Heart right ventricle (tissue), 16 donors: ENCODE measurements at regions not wholly inside any gene's neighbourhood (a gene's known extent, or its start where the extent isn't known, plus 50 kb on each side); places are given as distances from the start of the nearest gene placed in this dataset.
"Not testable (repeated sequence)": the region's sequence is repeated elsewhere in the genome, so short reads cannot be mapped to it uniquely, and the experiment has no call there.

Experiments used
- ATAC-seq, 8 donors: fragments of 200-7000 bp; cut with Tn5 transposase; one replicate each; pipeline ENCODE4 v1.9.1; 2020; ENCODE audit warnings: mild to moderate bottlenecking in 8 of 8, moderate library complexity in 8 of 8, moderate number of reproducible peaks in 1 of 8
- DNase-seq, 2 donors: peaks; one replicate each; pipeline ENCODE4 v3.0.0-alpha.2; 2020
- H3K27ac ChIP-seq, 10 donors: fragments of 200-600 bp; sonication (generic) in 2 of 10; one replicate each; pipeline versions ENCODE4 v1.5.0 to v1.8.0; 2020 to 2022; ENCODE audit warnings: mild to moderate bottlenecking in 3 of 10
- H3K27me3 ChIP-seq, 7 donors: fragments of 200-600 bp; one replicate each; pipeline ENCODE4 v1.8.0; 2021 to 2022; ENCODE audit warnings: mild to moderate bottlenecking in 2 of 7
- H3K36me3 ChIP-seq, 9 donors: fragments of 200-600 bp; sonication (generic) in 1 of 9; one replicate each; pipeline versions ENCODE4 v1.5.0 to v1.8.0; 2020 to 2022; ENCODE audit warnings: mild to moderate bottlenecking in 2 of 9
- H3K4me1 ChIP-seq, 9 donors: fragments of 200-600 bp; sonication (generic) in 1 of 9; one replicate each; pipeline versions ENCODE4 v1.5.0 to v1.8.0; 2020 to 2022; ENCODE audit warnings: mild to moderate bottlenecking in 4 of 9
- H3K4me3 ChIP-seq, 10 donors: fragments of 200-600 bp; sonication (generic) in 2 of 10; one replicate each; pipeline versions ENCODE4 v1.5.0 to v1.8.0; 2020 to 2022; ENCODE audit warnings: mild to moderate bottlenecking in 7 of 10, moderate library complexity in 2 of 10
- H3K9me3 ChIP-seq, 11 donors: fragments of 200-600 bp in 10 of 11; sonication (generic) in 2 of 11; one replicate each; pipeline versions ENCODE4 v1.5.0 to v1.8.0; 2013 to 2022; ENCODE audit warnings: mild to moderate bottlenecking in 2 of 11, control low read depth in 1 of 11, moderate library complexity in 1 of 11
- WGBS, 2 donors: extraction: QIAGEN DNeasy Blood & Tissue Kit; methylation state at CpG; one replicate each; pipeline ENCODE4 v1.1.7; 2013; ENCODE audit warnings: inconsistent platforms in 1 of 2; 5-methylcytosine and 5-hydroxymethylcytosine counted together
- intact Hi-C, 10 donors: fragments of 100-400 bp; cut with DNase I; formaldehyde crosslinking; loops; one replicate each; pipeline versions ENCODE4 v1.11.1 to v1.14.2; 2022
- TF ChIP-seq, protein P1 (sequence below), 9 donors: fragments of 200-600 bp; sonication (generic) in 2 of 9; IDR thresholded peaks; one replicate each; pipeline versions ENCODE4 v1.5.0 to v1.8.0; 2021 to 2022; ENCODE audit warnings: antibody characterized with exemption in 9 of 9, mild to moderate bottlenecking in 5 of 9, moderate library complexity in 1 of 9
- donor health status: Arrhythmogenic right ventricular cardiomyopathy.
- donor health status: ischemic (EF 13 %, LVEDD 7.1; RV severe dilation, severe dysfunction).
- donor health status: healthy with polysubstance abuse.
- donor health status: DM: no; HTN: yes; CAD: no.
- donor health status: DM: no; HTN: no; CAD: no.
- donor health status: ischemic (EF 25% LVEDD 6.9; RV normal size, moderate dysfunction).
- donor health status: ischemic (EF 25% LVEDD 5.7; RV mildly dilated, moderate dysfunction).
- donor health status: healthy.
- donor health status: DM: yes; HTN: yes; CAD: no.
- donor health status: Ischemic cardiomyopathy.
- donor health status: ischemic (EF 35%, LVEDD 5.7; RV mildly dilated, moderate dysfunction).
- donor health status: nonischemic (EF 11% LVEDD 7.7; RV severe dilation, severe dysfunction).
- donor health status: DM: yes; HTN: yes; CAD: no.
- donor health status: PGD.
- donor health status: ischemic (EF 29% LVEDD 5.4; RV normal size, mild dysfunction).
- donor health status: nonischemic (EF 23%, LVEDD 6.1; RV moderate dilation, normal function).

- Histone ChIP-seq H3K36me3 (no peaks in the 10 kb centered on the region), H3K9me3 (peaks cover 0 to 4% (median 0%) of the 10 kb centered on the region in 11 donors), H3K4me3 (no peak overlapping the region), H3K27me3 (no peaks in the 10 kb centered on the region), H3K4me1 (no peaks in the 10 kb centered on the region), H3K27ac (no peak overlapping the region)
- 52 to 55% methylated on average over 2 of the region's 2 CpGs for WGBS, 2 donors
- no peak for DNase-seq
- no peak for ATAC-seq
- intact Hi-C loops, result no loop called here
- TF ChIP-seq, protein P1, sequence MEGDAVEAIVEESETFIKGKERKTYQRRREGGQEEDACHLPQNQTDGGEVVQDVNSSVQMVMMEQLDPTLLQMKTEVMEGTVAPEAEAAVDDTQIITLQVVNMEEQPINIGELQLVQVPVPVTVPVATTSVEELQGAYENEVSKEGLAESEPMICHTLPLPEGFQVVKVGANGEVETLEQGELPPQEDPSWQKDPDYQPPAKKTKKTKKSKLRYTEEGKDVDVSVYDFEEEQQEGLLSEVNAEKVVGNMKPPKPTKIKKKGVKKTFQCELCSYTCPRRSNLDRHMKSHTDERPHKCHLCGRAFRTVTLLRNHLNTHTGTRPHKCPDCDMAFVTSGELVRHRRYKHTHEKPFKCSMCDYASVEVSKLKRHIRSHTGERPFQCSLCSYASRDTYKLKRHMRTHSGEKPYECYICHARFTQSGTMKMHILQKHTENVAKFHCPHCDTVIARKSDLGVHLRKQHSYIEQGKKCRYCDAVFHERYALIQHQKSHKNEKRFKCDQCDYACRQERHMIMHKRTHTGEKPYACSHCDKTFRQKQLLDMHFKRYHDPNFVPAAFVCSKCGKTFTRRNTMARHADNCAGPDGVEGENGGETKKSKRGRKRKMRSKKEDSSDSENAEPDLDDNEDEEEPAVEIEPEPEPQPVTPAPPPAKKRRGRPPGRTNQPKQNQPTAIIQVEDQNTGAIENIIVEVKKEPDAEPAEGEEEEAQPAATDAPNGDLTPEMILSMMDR (IDR thresholded peaks at IDR 0.05), result no peak
These were observed 240.9 kb upstream of the PTER start for GRCh38 chr10:16195894-16196293.

- Histone ChIP-seq H3K4me1 (no peaks in the 10 kb centered on the region), H3K4me3 (no peak overlapping the region), H3K36me3 (no peaks in the 10 kb centered on the region), H3K27me3 (no peaks in the 10 kb centered on the region), H3K27ac (no peak overlapping the region), H3K9me3 (peaks cover 0 to 22% (median 0%) of the 10 kb centered on the region in 11 donors)
- WGBS, 2 donors, result 82 to 86% methylated on average over 4 of the region's 4 CpGs
- TF ChIP-seq, protein P1 (IDR thresholded peaks at IDR 0.05), result no peak
- intact Hi-C loops, result no loop called here
- DNase-seq (no peak), ATAC-seq (no peak)
These were observed 237.6 kb upstream of the PTER start for GRCh38 chr10:16199216-16199615.

GRCh38 chr10:16223618-16224017 lies 213.2 kb upstream of the PTER start:
- DNase-seq, H3K4me1 ChIP-seq, H3K4me3 ChIP-seq, intact Hi-C loops, ATAC-seq, H3K36me3 ChIP-seq, H3K27me3 ChIP-seq, H3K27ac ChIP-seq: not testable (repeated sequence)
- peaks cover 0 to 70% (median 17%) of the 10 kb centered on the region in 11 donors for H3K9me3 ChIP-seq
- WGBS, 2 donors, result 87 to 100% methylated on average over 1 of the region's 1 CpG

- no peaks in the 10 kb centered on the region for H3K4me1 ChIP-seq
- H3K4me3 ChIP-seq, result no peak overlapping the region
- TF ChIP-seq, protein P1 (IDR thresholded peaks at IDR 0.05), result no peak
- no peak overlapping the region for H3K27ac ChIP-seq
- peaks cover 0 to 45% (median 9%) of the 10 kb centered on the region in 11 donors for H3K9me3 ChIP-seq
- ATAC-seq (no peak), DNase-seq (no peak)
- intact Hi-C loops, result no loop called here
- H3K27me3 ChIP-seq, result peaks cover 0 to 4% (median 0%) of the 10 kb centered on the region in 7 donors
- no peaks in the 10 kb centered on the region for H3K36me3 ChIP-seq
- WGBS, 2 donors, result 86 to 88% methylated on average over 3 of the region's 3 CpGs
These were observed 209.1 kb upstream of the PTER start for GRCh38 chr10:16227674-16228073.

DNA sequence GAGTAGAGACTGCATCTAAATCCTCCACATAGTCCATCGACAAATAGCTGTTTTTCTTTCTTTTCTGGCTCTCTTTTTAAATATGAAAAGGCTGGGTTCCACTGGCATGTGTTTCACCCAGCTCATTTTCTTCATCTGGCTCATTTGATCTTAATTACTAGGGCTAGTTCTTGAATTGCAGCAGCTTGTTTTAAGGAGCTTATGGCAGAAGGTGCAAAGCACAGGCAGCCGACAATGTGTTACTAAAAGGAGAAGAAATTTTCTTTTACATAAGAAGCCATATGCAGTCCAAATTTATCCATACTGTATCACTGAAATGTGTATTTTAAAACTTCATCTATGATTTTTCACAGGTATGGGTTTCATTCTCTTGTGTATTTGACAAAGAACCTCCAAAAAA lies 205.6 kb upstream of the PTER start:
- Histone ChIP-seq H3K27me3 (peaks cover 0 to 9% (median 0%) of the 10 kb centered on the region in 7 donors), H3K36me3 (no peaks in the 10 kb centered on the region), H3K4me3 (no peak overlapping the region), H3K4me1 (no peaks in the 10 kb centered on the region), H3K27ac (no peak overlapping the region), H3K9me3 (peaks cover 0 to 12% (median 0%) of the 10 kb centered on the region in 11 donors)
- TF ChIP-seq, protein P1 (IDR thresholded peaks at IDR 0.05), result no peak
- 78 to 81% methylated on average over 2 of the region's 2 CpGs for WGBS, 2 donors
- intact Hi-C loops, result no loop called here
- no peak for DNase-seq
- ATAC-seq, result no peak
